HG03097 (cell line): ENCODE measurements at regions not wholly inside any gene's neighbourhood (a gene's known extent, or its start where the extent isn't known, plus 50 kb on each side); places are given as distances from the start of the nearest gene placed in this dataset.
"Not testable (repeated sequence)": the region's sequence is repeated elsewhere in the genome, so short reads cannot be mapped to it uniquely, and the experiment has no call there.

Experiments
- ATAC-seq: cut with Tn5 transposase; IDR thresholded peaks from one replicate; pipeline ENCODE4 v1.9.1; 2021; ENCODE audit not compliant: unreplicated experiment, low FRiP score

- no peak for ATAC-seq
Observed at GRCh38 chr13:34349091-34349722, 531.3 kb downstream of the RFC3 start.

- no peak for ATAC-seq
Observed at GRCh38 chr13:34350671-34351070, 532.7 kb downstream of the RFC3 start.

DNA sequence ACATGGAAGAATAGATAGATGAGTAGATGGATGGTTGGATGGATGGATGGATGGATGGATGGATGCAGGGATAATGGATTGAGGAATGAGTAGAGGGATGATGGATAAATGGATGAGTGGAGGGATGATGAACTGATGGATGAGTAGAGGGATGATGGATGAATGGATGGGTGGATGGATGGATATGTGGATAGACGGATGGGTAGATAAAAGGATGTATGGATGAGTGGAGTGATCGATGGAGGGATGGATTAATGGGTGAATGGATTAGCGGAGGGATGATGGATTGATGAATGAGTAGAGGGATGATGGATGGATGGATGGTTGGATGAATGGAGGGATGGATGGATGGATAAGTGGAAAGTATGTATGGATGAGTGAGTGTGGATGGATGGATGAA, 533.2 kb downstream of the RFC3 start:
- ATAC-seq: no peak

- no peak for ATAC-seq
Observed at GRCh38 chr13:34352958-34353357, 535.0 kb downstream of the RFC3 start.

DNA sequence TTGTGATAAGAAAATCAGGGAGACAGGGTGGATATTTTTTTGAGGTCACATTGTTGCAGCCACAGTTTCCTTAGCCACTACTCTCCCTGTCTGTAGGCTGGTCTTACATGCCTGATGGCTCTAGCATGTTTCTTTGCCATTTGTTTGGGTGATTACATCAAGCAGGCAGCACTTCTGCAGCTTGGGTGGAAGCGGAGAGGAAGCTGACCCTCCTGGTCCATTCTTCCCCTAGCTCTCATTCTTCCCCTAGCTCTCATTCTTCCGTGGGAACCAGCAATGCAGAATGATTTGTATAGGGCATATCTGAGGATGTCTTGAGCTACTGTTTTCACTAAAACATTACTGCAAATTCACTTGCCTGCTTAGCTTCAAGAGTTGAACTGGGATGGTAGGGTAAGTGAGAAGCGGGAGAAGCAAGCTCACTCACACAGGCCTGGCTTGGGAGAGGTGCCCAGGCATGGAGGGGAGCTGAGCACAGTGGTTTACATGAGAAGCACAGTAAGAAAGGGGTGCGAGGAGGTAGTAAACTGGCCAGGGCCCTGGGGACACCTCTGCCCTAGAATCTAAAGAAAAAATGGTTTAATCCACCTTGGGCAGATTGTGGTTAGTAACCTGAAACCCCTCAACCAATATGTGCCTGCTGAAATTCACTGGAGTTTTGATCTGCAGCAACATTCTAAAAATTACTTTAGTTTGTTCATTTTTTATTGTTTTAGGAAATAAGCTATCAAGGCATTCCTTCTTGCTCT, 538.9 kb downstream of the RFC3 start:
- no peak for ATAC-seq

DNA sequence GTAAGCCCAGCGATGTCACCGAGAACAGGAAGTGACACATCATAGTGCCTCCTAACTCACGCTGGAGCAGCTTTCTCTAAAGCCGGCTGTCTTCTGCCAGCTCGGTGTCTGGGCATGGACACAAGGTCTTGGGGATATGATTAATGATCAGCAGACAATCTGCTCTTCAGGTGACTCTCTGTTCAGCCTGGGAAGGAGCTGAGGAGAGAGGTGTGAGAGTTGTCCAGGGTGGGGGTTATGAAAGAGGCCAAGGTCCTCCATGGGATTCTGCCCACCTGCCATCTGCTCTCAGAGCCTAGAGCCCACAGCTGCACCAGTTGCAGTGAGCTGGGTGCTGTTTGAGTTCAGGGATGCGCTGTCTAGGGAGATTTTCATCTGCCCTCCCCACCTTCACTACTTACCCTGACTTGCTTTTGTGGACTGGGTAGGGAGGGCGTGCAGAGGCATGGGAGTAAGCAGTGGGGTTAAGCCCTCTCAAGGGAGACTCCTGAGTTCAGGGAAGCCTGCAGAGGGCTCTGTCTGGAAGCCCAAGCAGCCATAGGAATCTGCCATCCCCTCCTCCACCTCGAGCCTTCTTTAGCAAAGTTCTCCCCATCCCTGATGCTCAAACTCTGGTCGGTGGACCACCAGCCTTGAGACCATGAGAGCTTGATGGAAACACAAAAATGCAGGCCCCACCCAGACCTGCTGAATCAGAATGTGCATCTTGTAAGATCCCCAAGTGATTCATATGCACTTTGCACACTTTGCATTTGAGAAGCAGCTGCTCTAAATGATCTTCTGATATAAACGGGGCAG, 539.7 kb downstream of the RFC3 start:
- no peak for ATAC-seq

- no peak for ATAC-seq
Observed at GRCh38 chr13:34358811-34359513, 541.0 kb downstream of the RFC3 start.

DNA sequence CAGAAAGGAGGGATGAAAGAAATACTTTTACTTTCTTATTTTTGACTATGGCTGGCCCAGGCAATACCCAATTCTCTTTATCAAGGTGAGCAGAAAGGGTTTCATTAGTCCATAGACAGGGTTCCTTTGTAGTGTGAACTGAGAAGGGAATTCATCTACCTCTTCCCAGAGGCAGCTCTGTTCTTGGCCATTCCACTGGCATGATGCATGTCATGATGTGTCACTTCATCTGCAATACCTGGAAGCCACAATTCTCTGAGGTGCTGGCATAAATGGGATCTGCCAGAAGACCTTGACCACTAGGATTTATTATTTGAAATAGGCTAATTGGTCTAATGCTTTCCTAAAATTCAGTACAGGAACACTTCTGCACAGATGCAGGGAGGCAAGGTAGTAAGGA, 542.8 kb downstream of the RFC3 start:
- no peak for ATAC-seq

DNA sequence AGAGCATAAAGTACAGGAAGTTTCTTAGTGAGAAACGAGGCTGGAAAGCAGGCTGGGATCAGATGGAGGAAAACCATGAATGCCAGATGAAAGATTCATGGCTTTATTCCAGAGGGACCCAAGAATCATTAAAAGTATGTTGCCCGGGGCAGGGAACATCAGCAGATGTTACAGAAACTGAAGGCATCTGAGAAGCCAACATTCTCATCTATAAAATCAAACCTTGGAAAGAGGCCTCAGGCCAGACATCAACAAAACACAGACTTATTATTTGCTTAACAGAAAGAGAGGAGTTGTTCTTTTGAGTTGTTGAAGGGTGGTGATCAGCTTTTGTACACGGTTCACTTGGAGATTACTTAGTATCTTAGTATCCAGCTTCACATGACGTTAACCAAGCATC, 543.6 kb downstream of the RFC3 start:
- no peak for ATAC-seq

GRCh38 chr13:34363266-34363665, 545.3 kb downstream of the RFC3 start:
- no peak for ATAC-seq

- ATAC-seq: no peak
Observed at GRCh38 chr13:34364633-34365032, 546.7 kb downstream of the RFC3 start.

DNA sequence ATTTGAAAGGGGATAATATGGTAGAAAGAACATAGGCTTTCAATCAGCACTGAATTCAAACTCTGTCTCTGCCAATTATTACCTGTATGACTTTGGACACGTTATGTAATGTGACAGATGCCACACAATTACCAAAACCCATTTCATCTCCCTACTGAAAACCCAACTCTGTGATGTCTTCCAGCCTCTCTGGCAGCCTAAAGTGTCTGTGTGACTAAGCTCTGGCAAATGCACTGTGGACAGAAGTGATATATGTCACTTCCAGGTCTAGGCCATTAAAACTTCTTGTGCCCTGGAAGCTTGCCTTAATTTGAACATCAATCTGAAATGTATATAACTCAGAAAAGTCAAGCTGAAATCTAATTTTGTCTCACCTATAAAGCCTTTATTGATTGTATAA, 552.0 kb downstream of the RFC3 start:
- ATAC-seq: no peak

GRCh38 chr13:34371108-34371507, 553.2 kb downstream of the RFC3 start:
- ATAC-seq: no peak

DNA sequence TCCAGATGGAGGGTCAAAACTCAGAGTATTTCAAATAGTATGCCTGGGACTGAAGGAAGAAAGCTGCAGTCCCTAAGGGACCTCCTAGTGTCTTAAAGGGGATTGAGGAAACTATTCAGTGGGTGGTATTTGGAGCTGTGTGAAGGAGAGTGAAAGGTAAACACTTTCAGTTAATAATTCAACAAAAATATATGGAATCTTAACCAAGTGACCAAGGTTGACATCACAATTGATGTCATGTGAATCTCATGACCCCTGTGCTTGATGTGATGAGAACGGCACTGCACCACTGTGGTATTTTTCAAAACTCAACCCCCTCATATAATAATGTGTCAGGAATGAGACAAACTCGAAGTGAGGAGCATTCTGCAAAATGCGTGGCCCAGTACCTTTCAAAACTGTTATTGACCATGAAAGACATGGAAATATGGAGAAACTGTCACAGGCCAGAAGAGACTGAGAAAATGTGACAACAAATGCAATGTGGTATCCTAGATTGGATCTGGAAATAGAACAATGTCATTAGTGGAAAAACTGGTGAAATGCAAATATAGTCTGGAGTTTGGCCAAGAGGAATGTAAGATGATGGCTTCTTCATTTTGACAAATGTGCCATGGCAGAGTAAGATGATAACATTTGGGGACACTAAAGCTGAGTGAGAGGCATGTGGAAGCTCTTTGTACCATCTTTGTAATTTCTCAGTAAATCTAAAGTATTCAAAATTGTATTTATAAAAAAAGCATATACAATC, 553.9 kb downstream of the RFC3 start:
- no peak for ATAC-seq

DNA sequence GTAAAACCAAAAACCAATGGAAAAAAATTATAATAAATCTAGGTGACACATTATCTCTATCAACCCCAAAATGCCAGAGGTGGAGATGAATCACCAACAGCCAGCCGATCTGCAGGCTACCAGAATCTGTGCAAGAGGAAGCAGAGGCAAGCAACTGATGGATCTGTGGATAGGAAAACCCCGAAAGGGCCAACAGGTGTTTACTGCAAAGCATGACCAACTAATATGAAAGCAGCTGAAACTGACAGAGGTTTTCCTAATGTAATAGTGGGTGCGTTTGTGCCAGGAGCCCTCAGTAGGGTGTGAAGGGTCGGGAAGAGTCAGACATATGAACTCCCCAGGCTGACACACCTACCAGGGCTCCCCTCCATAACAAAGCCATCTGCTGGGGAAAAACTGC, 554.6 kb downstream of the RFC3 start:
- ATAC-seq: no peak

GRCh38 chr13:34376483-34376882, 558.5 kb downstream of the RFC3 start:
- no peak for ATAC-seq

- ATAC-seq: no peak
Observed at GRCh38 chr13:34381228-34381627, 560.8 kb upstream of the NBEA start.

GRCh38 chr13:34383728-34384127, 558.3 kb upstream of the NBEA start:
- ATAC-seq: no peak

GRCh38 chr13:34386229-34386628, 555.8 kb upstream of the NBEA start:
- ATAC-seq: not testable (repeated sequence)

GRCh38 chr13:34391076-34391475, 551.0 kb upstream of the NBEA start:
- ATAC-seq: no peak
